ENCODE measurements at regions not wholly inside any gene's neighbourhood (a gene's known extent, or its start where the extent isn't known, plus 50 kb on each side); places are given as distances from the start of the nearest gene placed in this dataset.
"Not testable (repeated sequence)": the region's sequence is repeated elsewhere in the genome, so short reads cannot be mapped to it uniquely, and the experiment has no call there.

GRCh38 chr1:244309191-244309590 lies 142.5 kb downstream of the ADSS2 start:
- TF ChIP-seq, protein P1, sequence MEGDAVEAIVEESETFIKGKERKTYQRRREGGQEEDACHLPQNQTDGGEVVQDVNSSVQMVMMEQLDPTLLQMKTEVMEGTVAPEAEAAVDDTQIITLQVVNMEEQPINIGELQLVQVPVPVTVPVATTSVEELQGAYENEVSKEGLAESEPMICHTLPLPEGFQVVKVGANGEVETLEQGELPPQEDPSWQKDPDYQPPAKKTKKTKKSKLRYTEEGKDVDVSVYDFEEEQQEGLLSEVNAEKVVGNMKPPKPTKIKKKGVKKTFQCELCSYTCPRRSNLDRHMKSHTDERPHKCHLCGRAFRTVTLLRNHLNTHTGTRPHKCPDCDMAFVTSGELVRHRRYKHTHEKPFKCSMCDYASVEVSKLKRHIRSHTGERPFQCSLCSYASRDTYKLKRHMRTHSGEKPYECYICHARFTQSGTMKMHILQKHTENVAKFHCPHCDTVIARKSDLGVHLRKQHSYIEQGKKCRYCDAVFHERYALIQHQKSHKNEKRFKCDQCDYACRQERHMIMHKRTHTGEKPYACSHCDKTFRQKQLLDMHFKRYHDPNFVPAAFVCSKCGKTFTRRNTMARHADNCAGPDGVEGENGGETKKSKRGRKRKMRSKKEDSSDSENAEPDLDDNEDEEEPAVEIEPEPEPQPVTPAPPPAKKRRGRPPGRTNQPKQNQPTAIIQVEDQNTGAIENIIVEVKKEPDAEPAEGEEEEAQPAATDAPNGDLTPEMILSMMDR (IDR thresholded peaks at IDR 0.05), result not testable (repeated sequence)
- TF ChIP-seq POLR2AphosphoS5 (IDR thresholded peaks at IDR 0.05), result not testable (repeated sequence)

Data from stomach (tissue), 4 donors.